GM12891 (cell line): ENCODE measurements at regions not wholly inside any gene's neighbourhood (a gene's known extent, or its start where the extent isn't known, plus 50 kb on each side); places are given as distances from the start of the nearest gene placed in this dataset.

Experiments used
- DNase-seq: peaks from one replicate; pipeline ENCODE4 v3.0.0; 2011; ENCODE audit warnings: low spot score; ENCODE audit not compliant: insufficient read length
- FAIRE-seq: peaks from 2 replicates; lab custom pipeline; 2011; peaks lifted over from hg19 to GRCh38; lab: Jason Lieb, UNC
- PAX5 ChIP-seq: IDR thresholded peaks from 2 replicates; pipeline ENCODE4 v1.6.1; 2011; ENCODE audit warnings: low read length, moderate library complexity, mild to moderate bottlenecking; ENCODE audit not compliant: insufficient read depth, severe bottlenecking
- POLR2A ChIP-seq: IDR thresholded peaks from 2 replicates; pipeline ENCODE4 v1.6.1; 2011; ENCODE audit warnings: low read depth, low read length, control low read depth
- POLR2AphosphoS5 ChIP-seq: IDR thresholded peaks from 2 replicates; pipeline ENCODE4 v1.6.1; 2011; ENCODE audit warnings: low read depth, low read length, control low read depth
- POU2F2 ChIP-seq: IDR thresholded peaks from 2 replicates; pipeline ENCODE4 v1.6.1; 2011; ENCODE audit warnings: low read depth, mild to moderate bottlenecking, control low read depth, low read length, moderate library complexity
- SPI1 ChIP-seq: IDR thresholded peaks from 2 replicates; pipeline ENCODE4 v1.6.1; 2011; ENCODE audit warnings: low read depth, low read length, control low read depth
- TAF1 ChIP-seq: IDR thresholded peaks from 2 replicates; pipeline ENCODE4 v1.6.1; 2011; ENCODE audit warnings: low read depth, low read length, control low read depth

GRCh38 chr7:136342251-136342650 lies 365.1 kb upstream of the MTPN start:
- no peak for TF ChIP-seq SPI1
- TF ChIP-seq POLR2AphosphoS5, result no peak
- no peak for TF ChIP-seq POLR2A
- no peak for TF ChIP-seq POU2F2
- no peak for TF ChIP-seq TAF1
- no peak for TF ChIP-seq PAX5

GRCh38 chr7:136339464-136339863 lies 362.3 kb upstream of the MTPN start:
- FAIRE-seq (no peak), DNase-seq (no peak)

More at GRCh38 chr7:136342251-136342650, 365.1 kb upstream of the MTPN start:
- no peak for DNase-seq
- no peak for FAIRE-seq

GRCh38 chr7:136336932-136337331 lies 359.8 kb upstream of the MTPN start:
- no peak for TF ChIP-seq SPI1
- no peak for TF ChIP-seq PAX5
- FAIRE-seq (no peak), DNase-seq (no peak)

More at GRCh38 chr7:136339464-136339863, 362.3 kb upstream of the MTPN start:
- no peak for TF ChIP-seq PAX5
- no peak for TF ChIP-seq POLR2A
- no peak for TF ChIP-seq SPI1
- no peak for TF ChIP-seq TAF1
- no peak for TF ChIP-seq POU2F2

GRCh38 chr7:136333636-136334035 lies 356.5 kb upstream of the MTPN start:
- FAIRE-seq, result no peak
- no peak for DNase-seq
- TF ChIP-seq PAX5 (no peak), POLR2A (no peak), POU2F2 (no peak), SPI1 (no peak), TAF1 (no peak), POLR2AphosphoS5 (no peak)

GRCh38 chr7:136326045-136326609 lies 349.0 kb upstream of the MTPN start:
- FAIRE-seq (no peak), DNase-seq (no peak)
- no peak for TF ChIP-seq POLR2A
- no peak for TF ChIP-seq POU2F2
- TF ChIP-seq SPI1, result no peak
- no peak for TF ChIP-seq PAX5
- no peak for TF ChIP-seq POLR2AphosphoS5
- TF ChIP-seq TAF1, result no peak

- no peak for TF ChIP-seq POU2F2
- TF ChIP-seq PAX5, result no peak
- no peak for TF ChIP-seq POLR2A
- no peak for TF ChIP-seq TAF1
- TF ChIP-seq POLR2AphosphoS5, result no peak
- no peak for TF ChIP-seq SPI1
- FAIRE-seq, result no peak
These were observed 348.4 kb upstream of the MTPN start for GRCh38 chr7:136325578-136325977.

GRCh38 chr7:136325027-136325426 lies 347.9 kb upstream of the MTPN start:
- no peak for FAIRE-seq
- TF ChIP-seq POLR2AphosphoS5, result no peak
- TF ChIP-seq POU2F2, result no peak
- no peak for TF ChIP-seq POLR2A
- no peak for TF ChIP-seq TAF1
- no peak for TF ChIP-seq PAX5
- TF ChIP-seq SPI1, result no peak
- no peak for DNase-seq

More at GRCh38 chr7:136325578-136325977, 348.4 kb upstream of the MTPN start:
- no peak for DNase-seq

GRCh38 chr7:136324073-136324704 lies 347.0 kb upstream of the MTPN start:
- FAIRE-seq (no peak), DNase-seq (no peak)
- no peak for TF ChIP-seq TAF1
- TF ChIP-seq PAX5, result no peak
- no peak for TF ChIP-seq POLR2A
- no peak for TF ChIP-seq SPI1
- TF ChIP-seq POU2F2, result no peak
- TF ChIP-seq POLR2AphosphoS5, result no peak

GRCh38 chr7:136312592-136312991 lies 335.4 kb upstream of the MTPN start:
- no peak for FAIRE-seq

GRCh38 chr7:136309407-136309806 lies 332.2 kb upstream of the MTPN start:
- no peak for DNase-seq
- FAIRE-seq, result no peak
- TF ChIP-seq TAF1, result no peak
- no peak for TF ChIP-seq POLR2A
- no peak for TF ChIP-seq POLR2AphosphoS5
- TF ChIP-seq SPI1, result peak; percentile 61
- no peak for TF ChIP-seq PAX5
- no peak for TF ChIP-seq POU2F2

More at GRCh38 chr7:136312592-136312991, 335.4 kb upstream of the MTPN start:
- DNase-seq, result no peak
- no peak for TF ChIP-seq POU2F2
- no peak for TF ChIP-seq TAF1
- TF ChIP-seq POLR2A, result no peak
- no peak for TF ChIP-seq SPI1
- TF ChIP-seq POLR2AphosphoS5, result no peak
- no peak for TF ChIP-seq PAX5

GRCh38 chr7:136308230-136308629 lies 331.1 kb upstream of the MTPN start:
- DNase-seq (no peak), FAIRE-seq (no peak)
- TF ChIP-seq POLR2AphosphoS5 (no peak), PAX5 (no peak), POU2F2 (no peak), POLR2A (no peak), TAF1 (no peak)
